GM18519 (cell line): ENCODE measurements at regions not wholly inside any gene's neighbourhood (a gene's known extent, or its start where the extent isn't known, plus 50 kb on each side); places are given as distances from the start of the nearest gene placed in this dataset.
"Not testable (repeated sequence)": the region's sequence is repeated elsewhere in the genome, so short reads cannot be mapped to it uniquely, and the experiment has no call there.

Source experiments
- ATAC-seq: cut with Tn5 transposase; IDR thresholded peaks from one replicate; pipeline ENCODE4 v1.9.1; 2021; ENCODE audit warnings: mild to moderate bottlenecking, moderate library complexity; ENCODE audit not compliant: unreplicated experiment, low FRiP score

DNA sequence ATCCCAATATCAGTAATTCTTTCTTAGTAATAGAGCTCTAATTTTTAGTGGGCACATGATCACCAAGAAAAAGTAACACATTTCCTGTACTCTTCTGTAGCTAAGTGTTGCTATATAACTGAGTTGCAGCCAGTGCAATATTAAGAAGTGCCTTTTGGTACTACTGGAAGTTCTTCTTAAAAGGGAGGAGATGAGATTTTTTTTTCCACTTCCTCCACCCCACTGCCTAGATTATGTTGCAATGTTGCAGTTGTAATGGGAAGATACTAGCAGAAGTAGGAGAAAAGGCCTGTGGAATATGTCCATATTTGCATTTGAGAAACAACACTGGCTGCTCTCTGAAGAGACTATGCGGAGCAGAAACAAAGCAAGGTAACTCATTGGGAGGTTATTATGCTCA is 280.6 kb upstream of the ANO5 start:
- no peak for ATAC-seq

DNA sequence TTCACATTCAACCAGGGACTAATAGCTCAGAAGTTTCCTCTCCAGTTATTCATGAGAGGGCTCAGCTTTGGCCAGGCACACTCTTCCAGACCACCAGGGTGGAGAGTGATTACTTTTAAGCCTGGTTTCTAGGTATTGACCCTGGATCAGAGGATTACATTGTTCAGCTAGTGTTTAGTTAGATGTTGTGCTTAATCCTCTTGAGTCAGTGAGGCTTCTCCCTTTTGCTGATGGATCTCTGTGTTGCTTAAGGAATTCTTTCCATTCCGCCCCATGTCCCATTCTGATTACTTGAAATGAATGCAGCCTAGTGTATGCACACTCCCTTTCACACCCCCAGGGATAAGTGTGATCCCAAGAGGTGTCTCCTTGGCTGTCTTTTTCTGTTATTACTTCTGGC is 271.7 kb upstream of the ANO5 start:
- no peak for ATAC-seq

DNA sequence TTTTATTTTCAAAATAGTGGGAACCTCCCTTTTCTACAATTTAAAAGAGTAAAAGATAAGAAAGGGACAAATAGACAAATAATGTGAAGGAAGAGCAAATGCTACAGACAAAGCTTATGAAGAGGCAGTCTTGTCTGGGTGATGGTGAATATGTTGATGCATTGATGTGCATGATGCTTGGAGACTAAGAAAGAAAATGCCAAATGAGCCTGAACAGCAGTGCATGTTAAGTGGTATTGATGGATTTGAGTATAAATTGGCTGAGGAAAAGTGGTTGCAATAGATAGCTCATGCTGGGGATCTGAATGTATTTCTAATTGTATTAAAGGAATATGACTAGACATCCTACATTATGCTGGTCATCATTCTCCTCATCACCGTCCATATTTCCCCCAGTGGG is 268.6 kb upstream of the ANO5 start:
- ATAC-seq = no peak

DNA sequence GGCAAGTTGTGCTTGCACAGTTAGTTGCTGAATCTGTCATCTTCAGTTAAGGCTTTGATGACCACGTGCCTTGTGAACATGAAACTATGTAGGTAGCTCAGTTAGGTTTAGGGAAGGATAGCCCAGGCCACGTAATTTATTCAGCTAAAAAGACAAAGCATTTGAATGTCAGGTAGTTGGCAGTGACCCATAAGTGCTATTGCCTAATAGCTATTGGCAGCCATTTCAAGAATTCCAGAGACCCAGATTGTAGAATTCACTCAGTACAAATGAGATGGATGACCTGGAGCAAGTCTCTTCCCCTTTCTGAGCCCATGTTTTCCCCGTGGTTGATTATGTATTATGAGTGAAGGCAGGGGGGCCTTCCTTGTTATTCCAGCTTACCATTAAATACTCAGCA is 265.3 kb upstream of the ANO5 start:
- ATAC-seq = no peak

DNA sequence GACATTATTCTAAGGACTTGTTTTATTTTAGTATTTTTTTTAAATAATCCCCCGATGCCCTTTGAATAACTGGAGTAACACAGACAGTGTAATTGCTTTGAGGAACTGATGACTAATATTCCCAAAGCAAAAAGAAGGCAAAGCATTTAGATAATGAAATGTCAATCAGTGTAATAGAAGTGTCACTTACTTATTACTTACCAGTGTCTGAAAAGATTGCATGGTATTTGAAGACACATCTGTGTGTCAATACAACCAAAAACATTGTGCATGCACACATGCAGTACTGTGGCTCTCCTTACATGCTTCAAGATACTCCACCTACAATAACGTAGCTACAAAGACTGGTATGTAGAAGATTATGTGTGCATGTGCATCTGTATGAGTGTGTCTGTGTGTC is 264.0 kb upstream of the ANO5 start:
- no peak for ATAC-seq

GRCh38 chr11:21930408-21930807 is 262.5 kb upstream of the ANO5 start:
- ATAC-seq = no peak

DNA sequence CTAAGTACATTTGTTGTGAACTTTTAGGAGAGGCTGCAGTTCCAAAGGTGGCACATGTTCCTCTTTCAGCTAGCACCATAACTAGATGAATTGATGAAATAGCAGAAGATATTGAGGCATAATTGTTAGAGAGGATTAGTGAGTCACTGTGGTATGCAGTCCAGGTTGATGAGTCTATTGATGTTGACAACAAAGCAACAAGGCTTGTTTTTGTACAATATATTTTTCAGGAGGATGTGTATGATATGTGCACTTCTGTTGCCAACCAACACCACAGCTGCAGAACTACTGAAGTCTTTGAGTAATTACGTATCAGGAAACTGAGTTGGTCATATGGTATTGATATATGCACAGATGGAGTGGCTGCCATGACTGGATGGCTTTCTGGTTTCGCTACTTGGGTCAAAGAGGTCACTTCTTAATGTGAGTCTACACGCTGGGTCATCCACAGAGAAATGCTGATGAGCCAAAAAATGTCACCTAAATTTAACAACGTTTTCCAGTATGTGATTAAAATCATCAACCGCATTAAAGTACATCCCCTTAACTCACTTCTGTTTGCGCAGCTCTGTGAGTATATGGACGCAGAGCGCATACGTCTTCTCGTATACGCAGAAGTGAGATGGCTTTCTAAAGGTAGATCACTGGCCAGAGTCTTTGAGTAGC is 261.3 kb upstream of the ANO5 start:
- ATAC-seq = no peak

- no peak for ATAC-seq
Observed at GRCh38 chr11:21933095-21933494, 259.8 kb upstream of the ANO5 start.

DNA sequence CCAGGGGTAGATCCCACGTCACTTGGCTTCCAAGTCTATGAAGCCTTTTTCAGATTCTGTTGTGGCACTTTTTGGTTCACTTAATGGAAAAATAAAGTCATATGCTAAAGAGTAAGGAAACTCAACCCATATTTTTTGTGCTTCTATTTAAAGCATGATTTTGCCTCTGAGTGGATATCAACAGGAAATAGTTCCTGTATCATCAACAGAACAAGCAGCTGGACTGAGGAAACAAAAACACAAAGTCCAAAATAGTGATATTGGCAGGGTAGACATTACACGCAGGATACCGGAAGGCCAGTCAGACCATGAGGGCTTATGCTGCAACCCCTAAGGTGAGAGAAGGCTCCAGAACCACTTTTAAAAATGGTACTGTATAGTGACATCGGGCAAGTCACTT is 248.3 kb upstream of the ANO5 start:
- no peak for ATAC-seq

DNA sequence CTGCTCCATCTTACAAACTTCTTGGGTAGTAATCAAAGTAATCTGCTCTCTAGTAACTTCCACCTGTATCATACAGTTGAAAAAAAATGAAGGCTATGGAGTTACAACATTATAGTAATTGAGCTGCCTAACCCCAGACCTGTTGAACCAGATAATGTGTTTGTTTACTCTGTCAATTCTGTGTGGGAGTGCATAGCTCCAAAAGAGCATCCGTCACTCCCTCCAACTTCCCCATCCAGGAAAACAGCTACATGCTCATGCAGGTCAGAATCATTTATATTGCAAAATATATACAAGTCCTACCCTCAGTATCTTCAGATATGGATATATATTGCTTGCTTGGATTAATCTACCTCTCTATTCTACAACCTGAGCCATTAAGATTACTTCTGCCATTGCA is 244.0 kb upstream of the ANO5 start:
- no peak for ATAC-seq

DNA sequence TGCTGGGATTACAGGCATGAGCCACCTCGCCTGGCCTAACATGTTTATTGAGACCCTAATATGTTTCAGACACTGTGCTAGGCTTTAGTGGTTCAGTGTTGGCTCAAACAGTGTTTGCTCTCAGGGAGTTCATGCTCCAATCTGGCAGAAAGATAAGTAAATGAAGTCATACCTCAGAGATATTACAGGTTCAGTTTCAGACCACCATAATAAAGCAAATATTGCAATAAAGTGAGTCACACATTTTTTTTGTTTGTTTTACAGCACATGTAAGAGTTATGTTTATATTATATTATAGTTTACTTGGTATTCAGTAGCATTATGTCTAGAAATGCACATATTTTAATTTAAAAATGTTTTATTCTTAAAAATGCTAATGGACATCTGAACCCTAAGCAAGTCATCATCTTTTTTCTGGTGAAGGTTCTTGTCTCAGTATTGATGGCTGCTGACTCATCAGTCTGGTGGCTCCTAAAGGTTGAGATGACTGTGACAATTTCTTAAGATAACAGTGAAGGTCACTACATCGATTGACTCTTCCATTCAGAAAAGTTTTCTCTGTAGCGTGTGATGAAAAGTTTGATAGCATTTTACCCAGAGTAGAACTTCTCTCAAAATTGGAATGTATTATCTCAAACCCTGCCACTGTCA is 243.0 kb upstream of the ANO5 start:
- ATAC-seq = no peak

- ATAC-seq = no peak
Observed at GRCh38 chr11:21963013-21963412, 229.9 kb upstream of the ANO5 start.

DNA sequence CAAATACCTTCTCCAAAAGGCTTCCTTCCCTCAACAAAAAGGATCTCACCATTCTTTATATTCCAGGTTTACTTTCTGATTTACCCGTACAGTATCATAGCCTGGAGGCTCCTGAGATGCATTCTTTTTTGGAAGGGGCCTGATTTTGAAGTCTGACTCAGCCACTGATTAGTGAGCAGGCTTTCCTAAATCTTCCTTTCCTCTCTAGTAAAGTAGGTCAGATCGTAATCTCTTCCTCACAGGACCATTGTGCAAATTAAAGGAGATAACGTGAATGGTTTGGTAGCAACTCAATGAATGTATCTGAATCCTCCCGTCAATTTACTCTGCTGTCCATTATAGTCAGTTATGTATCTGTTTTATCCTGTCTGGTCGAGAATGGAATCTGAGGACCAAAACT is 227.7 kb upstream of the ANO5 start:
- ATAC-seq = no peak

DNA sequence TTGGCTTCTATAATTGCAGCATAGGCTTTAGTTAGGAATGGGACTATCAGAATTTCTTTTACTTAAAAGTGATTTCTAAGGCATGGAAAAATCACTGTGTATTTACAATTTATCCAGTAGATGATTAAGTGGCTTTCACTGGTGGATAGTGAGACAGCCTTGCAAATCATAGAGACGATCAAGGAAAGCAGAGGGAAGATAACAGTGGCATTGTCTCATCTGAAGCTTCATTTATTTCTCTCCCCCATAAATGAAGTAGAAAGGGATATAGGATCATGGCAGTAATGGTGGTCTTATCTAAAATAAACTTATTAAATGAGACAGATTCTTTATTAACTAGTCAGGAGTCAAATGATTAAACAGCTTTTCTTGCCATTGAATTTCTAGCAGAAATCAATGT is 224.2 kb upstream of the ANO5 start:
- ATAC-seq = no peak

- ATAC-seq = no peak
Observed at GRCh38 chr11:21969841-21970240, 223.0 kb upstream of the ANO5 start.

DNA sequence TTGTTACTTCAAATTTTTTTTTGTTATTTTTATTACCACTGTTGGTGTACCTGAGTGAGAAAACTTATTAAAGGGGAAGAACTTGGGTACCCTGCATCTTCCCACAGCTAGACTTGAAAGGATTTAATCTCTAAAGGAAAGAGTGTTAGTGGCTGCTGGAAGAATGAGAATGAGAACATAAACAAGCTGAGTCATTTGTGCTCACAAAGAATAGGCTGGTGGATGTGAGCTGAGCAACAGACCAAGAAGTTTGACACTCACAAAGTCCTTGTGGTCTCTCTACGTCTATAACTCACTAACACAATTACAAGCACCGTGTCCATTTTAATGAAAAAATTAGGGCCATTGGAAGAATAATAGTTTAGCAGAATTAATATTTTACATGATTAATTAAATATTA is 217.6 kb upstream of the ANO5 start:
- ATAC-seq = no peak

GRCh38 chr11:21976210-21976609 is 216.7 kb upstream of the ANO5 start:
- no peak for ATAC-seq

DNA sequence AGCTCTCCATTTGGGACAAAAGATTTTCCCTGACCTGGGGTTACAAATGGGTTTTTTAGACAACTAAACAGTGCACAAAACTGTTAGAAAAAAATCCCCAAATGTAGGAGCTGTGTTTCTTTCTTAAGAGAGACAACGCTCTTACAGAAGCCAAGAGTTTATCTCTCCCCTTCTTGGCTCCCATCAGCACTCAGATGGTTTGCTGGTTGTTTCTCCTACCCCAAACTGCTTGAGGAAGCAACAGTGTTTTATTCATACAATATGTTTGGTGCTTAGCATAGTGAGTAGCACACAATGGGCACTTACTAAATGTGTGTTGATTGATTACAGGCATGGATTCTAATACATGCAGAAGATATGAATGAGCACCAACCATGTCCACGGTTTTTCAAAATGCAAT is 209.5 kb upstream of the ANO5 start:
- ATAC-seq = no peak

DNA sequence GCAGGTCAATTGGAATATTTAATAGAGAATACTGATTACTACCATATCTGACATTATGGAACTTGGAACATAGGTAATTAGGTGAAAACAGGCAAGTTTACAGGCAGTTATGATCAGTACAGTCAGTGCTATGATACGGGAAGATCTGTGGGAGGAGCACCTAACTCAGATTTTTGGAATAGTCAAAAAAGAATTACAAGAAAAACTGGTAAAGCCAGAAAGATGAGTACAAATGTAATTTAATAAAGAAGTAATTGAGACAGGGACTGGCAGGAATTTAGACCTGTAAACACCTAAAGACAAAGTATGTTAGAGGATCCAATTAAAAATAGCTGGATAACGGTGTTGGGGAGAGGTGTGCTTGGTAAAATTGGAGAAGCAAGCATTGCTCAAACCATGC is 206.5 kb upstream of the ANO5 start:
- no peak for ATAC-seq

DNA sequence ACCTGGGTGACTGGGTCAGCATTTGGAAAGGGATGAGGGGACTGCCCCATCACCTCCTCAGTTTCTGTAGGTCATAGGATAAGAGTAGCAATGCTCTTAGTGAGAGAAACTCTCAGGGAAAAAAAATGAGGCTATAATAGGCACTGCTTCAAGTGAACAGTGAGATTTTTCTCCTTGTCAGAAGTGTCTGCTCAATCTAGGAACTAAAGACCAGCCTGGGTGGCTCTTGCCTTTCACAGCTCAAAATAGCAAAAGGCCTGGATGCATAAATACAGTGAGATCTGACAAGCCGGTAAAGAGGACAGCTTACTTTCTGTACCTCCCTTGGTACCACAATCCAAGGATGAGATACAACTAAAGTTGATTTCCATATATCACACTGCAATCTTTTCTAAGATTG is 205.6 kb upstream of the ANO5 start:
- no peak for ATAC-seq

DNA sequence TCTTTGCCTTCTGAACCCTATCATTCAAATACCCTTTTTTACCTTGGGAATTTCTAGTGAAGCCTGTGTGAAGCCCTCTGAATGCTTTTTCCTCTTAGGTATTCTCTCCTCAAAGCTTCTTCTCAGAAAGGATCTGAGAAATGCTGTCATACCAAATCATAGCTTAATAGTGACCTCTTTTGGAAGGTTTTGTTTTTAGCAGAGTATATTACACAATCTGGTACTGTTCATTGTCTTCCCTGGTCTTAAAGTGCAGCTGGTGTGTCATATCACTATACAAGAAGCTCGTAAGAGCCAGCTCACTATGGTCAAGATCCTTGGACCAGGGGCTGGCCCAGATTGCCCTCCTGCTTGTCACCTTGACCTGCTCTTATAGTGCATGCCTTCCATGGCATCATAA is 204.4 kb upstream of the ANO5 start:
- ATAC-seq = no peak

- ATAC-seq = not testable (repeated sequence)
Observed at GRCh38 chr11:22001803-22002202, 191.1 kb upstream of the ANO5 start.

- ATAC-seq = no peak
Observed at GRCh38 chr11:22006901-22007300, 186.0 kb upstream of the ANO5 start.
